ENCODE measurements at regions not wholly inside any gene's neighbourhood (a gene's known extent, or its start where the extent isn't known, plus 50 kb on each side); places are given as distances from the start of the nearest gene placed in this dataset.
A peak's percentile ranks its signal among the peaks of the same experiment; 100 is the strongest.

DNA sequence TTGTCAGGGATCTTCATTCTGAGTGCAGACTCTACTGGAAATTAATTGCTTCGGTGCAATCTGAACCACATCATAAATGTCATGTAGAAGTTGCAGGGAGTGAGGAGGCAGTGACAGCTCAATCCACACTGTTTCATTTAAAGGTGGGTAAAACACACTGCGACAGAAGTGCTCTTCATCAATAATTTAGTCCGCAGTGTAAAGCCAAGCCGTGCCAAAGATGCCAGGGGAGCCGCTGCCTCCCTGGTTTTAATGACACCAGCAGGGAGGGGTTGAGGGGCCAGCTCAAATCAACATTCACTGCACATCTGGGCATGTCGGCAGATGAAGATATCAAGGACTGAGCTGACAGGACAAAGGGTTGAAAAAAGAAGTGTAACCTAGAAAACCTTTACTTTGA, 305.7 kb upstream of the VRK2 start:
- no peak for DNase-seq

DNA sequence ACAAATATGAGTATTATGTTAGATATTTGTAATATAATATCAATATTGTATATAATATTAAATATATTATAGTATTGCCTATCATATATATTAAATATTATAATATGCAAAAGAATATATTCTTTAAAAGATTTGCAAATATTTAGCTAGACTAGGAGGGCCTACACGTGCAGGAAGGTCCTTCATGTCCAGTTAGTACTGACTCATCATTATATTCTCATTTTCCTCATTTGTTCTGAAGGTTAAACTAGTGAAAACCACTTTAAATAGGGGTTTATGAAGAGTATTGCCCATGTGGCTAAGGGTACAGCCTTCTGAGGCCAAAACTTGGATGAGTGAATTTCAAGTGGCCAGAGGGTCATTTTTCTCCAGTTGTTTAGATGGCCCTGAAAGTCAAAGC, 293.0 kb upstream of the VRK2 start:
- no peak for DNase-seq

DNA sequence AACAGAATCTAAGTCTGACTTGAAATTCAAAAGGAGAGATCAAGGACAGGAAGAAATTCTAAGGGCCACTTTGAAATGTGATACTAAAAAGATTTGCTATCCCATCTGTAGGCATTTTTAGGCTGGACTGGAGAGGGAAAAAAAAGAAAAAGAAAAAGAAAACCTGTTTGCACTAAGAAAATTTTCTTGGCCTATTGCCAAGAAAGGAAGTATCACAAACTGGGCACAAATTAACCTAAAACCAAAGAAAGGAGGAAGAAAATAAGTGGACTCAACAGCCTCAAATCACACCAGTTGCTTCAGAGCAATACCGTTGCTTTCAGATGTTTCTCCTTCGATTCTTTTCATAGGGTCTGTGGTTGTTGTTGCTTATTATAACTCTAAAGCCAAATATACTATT, 287.9 kb upstream of the VRK2 start:
- no peak for DNase-seq

DNA sequence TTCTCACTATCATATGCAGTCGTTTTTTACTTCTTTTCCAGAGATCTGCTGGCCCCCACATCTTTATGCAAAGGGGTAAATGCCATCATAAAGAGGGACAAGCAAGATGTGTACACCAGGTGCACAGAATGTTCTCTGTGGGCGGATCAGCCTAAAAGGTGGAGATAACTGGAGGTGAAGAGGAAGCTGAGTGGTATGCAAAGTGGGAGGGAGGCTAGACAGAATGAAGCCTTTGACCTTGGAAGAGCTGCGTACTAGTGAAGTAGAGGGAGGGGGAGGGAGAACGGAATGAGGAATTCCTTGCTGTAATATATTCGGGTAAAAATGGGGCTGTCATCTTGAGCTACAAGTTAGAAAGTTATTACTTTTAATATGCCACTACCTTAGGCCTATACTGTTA, 287.5 kb upstream of the VRK2 start:
- DNase-seq, result no peak

DNA sequence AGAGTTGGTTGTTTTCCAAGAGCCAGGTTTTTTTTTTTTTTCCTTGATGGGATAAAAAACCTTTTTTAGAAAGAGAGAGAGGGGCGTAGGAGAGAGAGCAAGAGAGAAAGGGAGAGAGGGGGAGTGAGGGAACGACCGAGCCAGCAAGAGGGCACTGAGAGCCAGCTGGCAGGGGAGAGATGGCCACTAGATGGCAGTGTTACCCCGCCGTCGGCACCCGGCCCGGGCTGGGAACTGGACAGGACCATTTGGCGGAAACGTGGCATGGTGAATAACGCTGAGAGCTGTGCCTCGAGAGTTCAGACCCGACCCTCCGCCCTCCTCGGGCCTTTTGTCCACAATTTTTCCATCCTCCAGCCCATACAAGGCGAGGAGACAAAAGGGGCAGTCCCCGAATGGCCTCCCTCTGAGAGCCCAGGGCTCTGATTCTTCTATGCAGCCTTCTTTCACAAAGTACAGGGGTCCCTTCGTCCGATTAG, 286.7 kb upstream of the VRK2 start:
- DNase-seq, result peak; percentile 94

DNA sequence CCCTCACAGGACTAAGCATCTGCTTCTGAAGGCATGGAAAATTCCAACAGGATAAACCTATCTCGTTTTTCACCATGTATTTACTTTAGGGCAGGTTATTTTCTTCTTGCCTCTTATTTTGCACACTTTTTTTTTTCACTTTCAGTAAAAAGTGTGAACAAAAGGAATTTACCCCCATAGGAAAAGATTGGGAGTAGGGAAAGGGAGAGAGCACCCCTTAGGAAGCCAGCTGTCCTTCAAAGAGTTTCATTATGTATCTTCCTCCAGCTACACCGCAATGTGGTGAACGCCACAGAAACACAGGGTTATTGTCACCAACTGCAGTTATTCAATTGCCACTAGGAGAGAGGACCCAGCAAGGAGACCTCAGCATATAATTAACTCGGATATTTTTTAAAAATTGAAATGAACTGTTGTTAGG, 286.2 kb upstream of the VRK2 start:
- no peak for DNase-seq

DNA sequence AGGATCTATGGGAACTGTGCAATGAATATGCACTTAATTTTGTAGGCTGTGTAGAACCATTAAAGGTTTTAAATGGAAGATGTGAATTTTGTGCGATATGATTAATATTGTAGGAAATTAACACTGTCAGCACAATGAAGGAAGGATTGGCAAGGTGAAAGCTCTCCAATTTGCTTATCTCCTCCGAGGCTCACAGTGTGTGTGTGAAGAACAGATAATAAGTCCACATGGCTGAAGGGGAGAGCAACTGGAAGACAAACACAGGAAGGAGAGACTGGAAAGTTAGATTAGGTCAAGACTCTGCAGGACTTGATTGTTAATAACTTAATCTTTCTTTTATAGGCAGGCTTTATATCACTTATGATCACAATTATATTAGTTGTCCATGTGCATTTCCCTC, 269.7 kb upstream of the VRK2 start:
- DNase-seq, result no peak

DNA sequence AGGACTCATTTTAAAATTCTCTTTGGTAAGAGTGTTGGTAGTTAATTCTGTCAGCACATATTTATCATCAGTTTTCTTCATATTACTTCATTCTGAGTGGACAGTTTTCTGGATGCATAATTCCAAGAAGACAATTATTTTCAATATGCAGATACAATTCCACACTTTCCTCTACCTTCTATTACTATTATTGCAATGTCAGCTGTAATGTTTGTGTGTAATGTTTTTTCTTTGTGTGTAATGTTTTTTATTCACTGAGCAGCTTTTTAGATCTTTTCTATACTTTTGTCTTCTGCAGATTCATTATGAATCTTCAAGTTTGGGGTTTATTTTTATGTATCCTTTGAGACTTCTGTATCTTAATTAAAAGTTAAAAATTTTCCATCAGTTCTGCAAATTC, 264.0 kb upstream of the VRK2 start:
- DNase-seq, result no peak

DNA sequence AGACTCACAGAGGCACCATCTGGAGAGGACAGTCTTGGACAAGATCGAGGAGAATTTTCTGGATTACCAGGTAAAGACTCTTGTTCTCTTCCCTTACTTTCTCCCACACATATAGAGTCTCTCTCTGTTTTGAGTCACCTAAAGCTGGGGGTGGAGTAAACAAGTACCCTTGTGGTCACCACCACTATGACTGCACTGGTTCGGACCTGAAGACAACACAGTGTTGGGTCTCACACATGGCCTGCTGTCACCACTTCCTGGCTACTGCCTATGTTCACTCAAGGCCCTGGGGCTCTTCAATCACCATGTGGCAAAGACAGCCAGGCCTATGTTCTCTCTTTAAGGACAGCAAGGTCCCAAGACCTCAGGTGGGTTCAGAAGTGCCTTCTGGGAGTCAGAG, 253.3 kb upstream of the VRK2 start:
- no peak for DNase-seq

DNA sequence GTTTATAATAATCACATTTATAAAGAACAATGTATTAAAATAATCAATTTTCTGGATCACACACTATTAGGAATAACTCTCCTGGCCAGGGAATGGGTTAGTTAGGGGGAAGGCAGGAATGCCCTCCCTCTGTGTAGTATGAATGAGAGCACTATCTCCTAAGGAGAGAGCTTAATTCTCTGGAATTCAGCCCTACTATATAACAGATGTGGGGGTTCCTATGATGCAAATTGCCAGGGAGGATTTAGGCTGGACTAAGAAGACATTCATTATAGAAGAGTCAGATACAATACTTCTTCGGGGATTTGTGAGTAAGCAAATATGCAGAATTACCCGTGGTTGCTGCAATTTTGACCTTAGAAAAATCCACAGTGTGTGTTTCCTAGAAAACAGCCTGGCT, 250.1 kb upstream of the VRK2 start:
- no peak for DNase-seq

DNA sequence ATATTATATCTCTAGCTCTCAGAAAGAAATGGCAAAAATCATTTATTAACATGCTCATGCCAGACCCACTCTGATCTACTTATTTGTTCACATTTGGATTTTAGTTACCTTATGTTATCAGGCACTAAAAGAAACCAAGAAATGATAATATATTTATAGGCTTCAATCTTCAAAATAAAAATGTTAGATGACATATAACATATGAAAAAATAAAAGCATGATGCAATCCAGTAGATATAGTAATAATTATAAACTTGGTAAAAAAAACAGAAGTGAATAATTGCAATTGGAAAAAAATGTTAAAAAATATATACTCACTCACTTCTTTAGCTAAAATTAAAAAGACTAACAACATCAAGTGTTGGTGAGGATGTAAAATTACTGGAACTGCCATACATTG, 248.3 kb upstream of the VRK2 start:
- DNase-seq, result no peak

DNA sequence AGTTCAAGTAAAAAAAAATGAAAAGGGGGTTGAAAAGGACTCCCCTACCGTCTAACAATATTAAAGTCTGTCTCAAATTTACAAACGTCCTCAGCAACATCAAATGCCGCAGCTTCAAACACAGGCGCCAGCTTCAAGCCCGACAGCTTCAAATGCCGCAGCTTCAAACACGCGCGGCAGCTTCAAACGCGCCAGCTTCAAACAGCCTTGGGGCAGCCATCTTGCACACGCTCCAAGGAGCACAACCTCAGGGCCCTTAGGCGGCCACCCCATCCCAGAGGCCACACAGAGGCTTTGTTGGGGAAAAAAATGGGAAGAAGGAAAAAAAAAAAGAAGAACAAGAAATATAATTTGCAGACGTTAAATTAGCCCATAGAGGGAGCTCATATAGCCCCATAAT, 244.4 kb upstream of the VRK2 start:
- DNase-seq, result no peak

DNA sequence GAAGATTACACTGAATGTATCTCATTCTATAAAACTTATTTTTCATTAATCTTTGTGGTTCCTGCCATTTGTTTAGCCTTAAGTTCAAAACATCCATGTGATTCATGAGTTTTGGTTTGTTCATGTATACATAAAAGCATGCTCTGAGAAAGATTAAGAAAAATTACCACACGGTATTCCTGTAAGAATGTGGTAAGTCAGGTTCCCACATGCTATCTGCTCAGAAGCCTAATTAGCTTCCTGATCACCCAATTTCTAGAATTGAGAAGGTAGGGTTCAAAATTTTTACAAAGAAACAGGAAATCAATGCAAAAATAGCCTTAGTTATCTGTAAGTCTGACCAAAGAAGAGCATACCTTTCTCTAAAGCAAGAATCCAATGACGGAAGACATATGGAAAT, 241.6 kb upstream of the VRK2 start:
- DNase-seq, result no peak

DNA sequence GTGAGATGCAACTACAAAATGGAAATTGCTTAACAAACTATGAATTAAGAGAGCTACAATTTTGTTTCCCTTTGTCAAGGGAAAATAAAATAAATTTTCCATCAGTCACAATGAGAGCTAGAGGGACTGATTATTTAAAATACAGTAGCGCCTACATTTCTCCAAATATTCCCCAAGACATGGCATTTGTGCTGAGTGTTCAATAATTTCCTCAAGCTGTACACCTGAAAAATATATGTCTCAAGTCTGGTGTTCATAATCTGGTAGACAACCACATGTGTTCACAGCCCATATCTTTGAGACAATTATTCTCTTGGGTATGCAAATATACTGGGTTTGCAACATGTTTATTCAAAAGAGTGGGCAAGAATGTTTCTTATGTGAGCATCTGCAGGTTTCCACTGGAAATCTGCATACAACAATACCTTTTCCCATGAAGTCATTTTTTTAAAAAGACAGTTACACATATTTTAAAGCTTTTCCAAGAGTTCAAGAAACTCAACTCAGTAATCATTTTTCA, 240.1 kb upstream of the VRK2 start:
- no peak for DNase-seq

DNA sequence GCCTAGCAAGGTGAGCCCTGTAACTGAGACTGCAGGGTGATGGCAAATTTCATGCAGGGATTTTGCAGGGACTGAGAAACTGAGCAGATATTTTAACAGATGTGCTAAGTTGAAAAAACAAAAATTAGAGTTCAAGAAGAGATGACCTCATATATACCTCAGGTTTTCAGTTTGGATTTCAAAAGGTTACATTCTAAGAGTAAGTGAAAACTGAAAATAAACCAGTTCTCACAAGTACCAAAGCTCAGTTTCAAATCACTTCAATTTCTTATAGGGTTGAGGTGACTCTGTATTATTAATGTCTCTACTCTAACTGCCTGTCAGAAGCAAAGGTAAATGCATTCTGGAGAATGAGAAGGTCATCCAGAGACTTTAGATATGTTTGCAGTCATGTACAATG, 237.4 kb upstream of the VRK2 start:
- no peak for DNase-seq

DNA sequence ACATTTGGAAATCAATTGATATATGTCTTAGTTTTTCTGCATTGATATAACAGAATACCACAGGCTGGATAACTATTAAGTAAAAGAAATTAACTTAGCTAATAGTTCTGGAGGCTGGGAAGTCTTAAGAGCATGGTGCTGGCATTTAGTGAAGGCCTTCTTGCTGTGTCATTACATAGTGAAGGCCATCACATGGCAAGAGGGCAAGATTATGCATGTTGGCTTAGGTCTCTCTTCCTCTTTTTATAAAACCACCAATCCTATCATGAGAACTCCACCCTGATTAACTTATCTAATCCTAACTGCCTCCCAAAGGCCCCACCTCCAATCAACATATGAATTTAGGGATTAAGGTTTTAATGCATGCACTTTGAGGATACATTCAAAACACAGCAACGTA, 225.5 kb upstream of the VRK2 start:
- no peak for DNase-seq

DNA sequence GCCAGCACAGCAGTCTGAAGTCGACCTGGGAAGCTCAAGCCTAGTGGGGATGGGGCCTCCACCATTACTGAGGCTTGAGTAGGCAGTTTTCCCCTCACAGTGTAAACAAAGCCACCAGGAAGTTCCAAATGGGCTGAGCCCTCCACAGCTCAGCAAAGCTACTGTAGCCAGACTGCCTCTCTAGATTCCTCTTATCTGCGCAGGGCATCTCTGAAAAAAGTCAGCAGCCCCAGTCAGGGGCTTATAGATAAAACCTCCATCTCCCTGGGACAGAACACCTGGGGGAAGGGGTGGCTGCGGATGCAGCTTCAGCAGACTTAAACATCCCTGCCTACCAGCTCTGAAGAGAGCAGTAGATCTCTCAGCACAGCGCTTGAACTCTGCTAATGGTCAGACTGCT, 218.4 kb upstream of the VRK2 start:
- peak; percentile 52 for DNase-seq

DNA sequence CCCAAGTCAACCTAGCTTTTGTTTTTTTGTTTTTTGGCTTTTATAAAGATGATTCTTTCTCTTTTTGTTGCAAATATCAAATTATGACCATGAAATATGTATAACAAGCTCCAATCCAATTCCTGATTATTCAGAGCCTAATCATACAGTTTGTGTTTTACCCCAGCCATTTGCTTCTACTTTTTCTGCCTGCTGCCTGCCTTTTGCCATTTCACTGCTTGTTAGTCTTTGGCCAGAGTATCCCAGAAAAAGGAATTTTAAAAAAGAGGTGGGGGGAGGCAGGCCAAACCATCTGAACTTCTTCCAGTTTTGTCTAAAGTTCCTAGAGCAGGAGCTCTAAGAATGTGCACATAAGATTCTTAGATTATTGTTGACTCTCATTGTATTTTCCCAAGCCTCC, 211.9 kb upstream of the VRK2 start:
- DNase-seq, result no peak

DNA sequence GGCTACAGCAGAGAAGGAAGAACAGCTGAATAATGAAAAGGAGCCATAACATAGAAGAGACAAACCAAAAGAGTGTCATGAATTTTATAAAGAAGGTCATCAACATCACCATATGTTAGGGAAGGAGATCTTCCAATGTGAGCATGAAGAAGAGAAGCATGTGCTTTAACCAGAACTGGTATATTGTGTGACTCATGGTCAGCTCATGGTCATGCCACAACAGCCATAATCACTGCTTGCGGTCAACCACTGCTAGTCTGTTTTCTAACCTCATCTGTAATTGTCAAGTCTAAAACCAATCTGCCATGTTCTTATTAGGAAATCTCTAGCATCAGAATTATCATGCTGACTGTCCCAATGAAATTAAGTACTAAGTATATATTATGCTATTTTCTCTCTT, 204.1 kb upstream of the VRK2 start:
- no peak for DNase-seq

DNA sequence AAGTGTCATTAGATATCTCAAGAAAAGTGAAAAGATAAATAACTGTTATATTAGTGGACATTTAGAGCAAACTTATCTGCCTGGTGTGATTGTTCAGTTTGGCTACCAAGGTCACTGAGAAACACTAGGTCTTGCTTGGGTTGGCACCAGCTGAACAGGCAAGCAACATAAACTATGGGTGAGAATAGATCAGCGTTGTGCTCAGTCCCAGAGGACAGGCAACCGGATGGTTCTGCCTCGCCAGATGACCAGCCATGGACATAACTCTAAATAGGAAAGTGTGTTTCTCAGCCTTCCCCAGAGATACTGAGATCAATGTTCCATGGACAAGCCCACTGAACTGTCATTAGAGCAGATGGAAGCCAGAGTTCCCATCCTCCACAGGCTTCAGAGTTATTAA, 203.4 kb upstream of the VRK2 start:
- no peak for DNase-seq

DNA sequence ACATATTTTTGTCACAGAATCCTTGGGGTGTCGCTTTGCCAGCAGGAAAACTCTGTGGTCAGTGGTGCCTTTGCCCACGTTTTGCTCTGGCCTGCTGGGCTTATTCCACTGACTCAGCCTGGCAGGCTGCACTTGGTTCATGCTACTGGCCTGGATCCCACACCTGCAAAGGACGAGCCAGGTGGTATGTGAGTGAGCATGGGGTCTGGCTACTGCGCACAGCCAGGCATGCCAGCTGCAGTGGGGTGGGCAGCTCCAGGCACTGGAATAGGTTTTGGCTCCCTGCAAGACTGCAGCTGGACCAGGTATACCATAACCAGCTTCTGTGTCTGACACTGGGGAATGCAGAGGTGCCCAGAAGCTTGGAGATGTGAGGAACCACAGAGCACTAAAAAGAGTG, 197.9 kb upstream of the VRK2 start:
- DNase-seq, result no peak

DNA sequence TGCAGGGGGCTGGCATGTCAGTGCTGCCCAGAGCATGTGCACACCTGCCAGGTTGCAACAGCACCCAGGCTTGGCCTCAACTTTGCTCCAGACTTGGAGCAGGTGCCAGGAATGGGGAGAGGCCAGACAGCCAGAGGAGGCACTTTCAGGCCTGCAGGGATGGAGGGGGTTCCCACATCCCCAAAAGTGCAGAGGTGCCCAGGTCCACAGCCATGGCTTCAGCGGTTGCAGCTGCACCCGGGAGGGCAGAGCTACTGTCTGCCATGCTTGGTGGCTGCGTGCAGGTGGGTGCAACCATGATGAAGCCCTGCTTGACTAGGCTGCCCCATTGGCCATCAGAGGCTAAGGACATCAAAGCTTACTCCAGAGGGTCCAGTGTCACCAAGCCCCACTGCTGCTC, 196.8 kb upstream of the VRK2 start:
- no peak for DNase-seq

DNA sequence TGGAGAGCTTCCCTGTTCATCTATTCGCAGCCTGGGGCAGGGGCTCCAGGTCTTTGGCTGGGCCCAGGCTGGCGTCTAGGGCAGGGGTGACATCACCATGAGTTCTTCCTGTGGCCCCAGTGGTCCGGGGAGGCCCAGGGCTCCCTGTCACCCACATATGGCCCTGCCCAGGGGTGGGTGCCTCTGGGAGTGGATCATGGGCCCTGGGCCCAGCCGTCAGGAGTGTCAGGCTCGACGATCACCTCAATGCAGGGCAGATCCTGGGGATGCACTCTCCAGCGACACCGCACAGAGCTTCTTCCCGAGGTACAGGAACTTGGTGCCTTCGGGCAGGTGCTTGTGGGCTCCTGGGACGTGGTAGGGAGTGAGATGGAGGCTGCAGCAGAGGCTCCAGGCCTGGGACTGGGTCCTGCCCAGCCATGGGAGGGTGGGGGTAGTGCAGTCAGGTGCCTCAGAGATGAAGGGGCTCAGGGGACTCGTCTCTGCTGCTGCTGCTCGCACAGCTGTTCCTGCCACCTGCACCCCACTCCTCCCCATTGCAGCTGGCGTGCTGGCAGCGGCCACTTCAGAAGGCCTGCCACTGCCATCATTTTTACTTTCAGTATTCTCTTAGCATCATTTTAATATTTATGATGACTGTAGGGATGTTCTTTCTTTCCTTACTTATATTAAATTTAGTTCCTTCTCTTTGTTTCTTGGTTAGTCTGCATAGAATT, 196.0 kb upstream of the VRK2 start:
- DNase-seq, result no peak

DNA sequence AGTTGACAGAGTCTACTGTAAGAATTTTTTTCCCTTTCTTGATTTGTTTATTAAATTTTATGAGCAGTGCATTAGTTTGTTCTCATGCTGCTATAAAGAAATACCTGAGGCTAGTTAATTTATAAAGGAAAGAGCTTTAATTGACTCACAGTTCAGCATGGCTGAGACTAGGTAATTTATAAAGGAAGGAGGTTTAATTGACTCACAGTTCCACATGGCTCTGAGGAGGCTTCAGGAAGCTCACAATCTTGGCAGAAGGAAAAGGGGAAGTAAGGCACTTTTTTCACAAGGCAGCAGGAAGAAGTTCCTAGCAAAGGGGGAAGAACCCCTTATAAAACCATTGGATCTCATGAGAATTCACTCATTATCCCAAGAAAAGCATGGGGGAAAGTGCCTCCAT, 191.4 kb upstream of the VRK2 start:
- DNase-seq, result no peak

DNA sequence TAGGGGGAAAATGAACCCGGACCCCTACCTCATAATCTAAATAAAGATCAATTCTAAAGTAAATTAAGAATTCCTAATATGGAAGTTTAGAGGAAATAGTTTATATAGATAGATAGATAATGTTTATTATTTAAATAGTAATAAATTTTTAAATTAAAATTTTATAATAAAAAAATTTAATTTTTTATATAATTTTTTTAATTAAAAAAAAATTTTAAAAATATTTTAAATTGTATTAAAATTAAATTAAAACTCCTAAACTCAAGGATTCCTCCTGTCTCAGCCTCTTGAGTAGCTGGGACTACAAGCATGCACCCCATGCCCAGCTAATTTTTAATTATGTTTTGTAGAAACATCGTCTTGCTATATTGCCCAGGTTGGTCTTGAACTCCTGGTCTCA, 186.9 kb upstream of the VRK2 start:
- no peak for DNase-seq
